CD4-positive, alpha-beta T cell (primary cell): ENCODE measurements at regions not wholly inside any gene's neighbourhood (a gene's known extent, or its start where the extent isn't known, plus 50 kb on each side); places are given as distances from the start of the nearest gene placed in this dataset.

Experiments
- ATAC-seq: fragments of 200-7000 bp; cut with Tn5 transposase; one replicate; pipeline ENCODE4 v1.10.0; 2022; ENCODE audit warnings: mild to moderate bottlenecking; ENCODE audit not compliant: poor library complexity
- CTCF ChIA-PET: fragments of 350-600 bp; sonication (Branson Sonifier 250); formaldehyde crosslinking; loops from one replicate; lab custom pipeline; 2021; ENCODE audit warnings: antibody characterized with exemption, inconsistent platforms; lab: Charles Lee
- POLR2A ChIA-PET: fragments of 350-600 bp; sonication (Branson Sonifier 250); formaldehyde crosslinking; loops from one replicate; lab custom pipeline; 2021; ENCODE audit warnings: antibody characterized with exemption, inconsistent platforms; lab: Charles Lee
- DNase-seq, 14 experiments: peaks; one replicate each; pipeline ENCODE4 v3.0.0-alpha.2; 2013 to 2020; ENCODE audit warnings: mixed read lengths in 2 of 14
- H3K27ac ChIP-seq, 2 donors: one replicate each; pipeline versions ENCODE4 v1.5.1 to v1.7.0; 2013; ENCODE audit warnings: low read length in 2 of 2, low read depth in 1 of 2, mild to moderate bottlenecking in 1 of 2
- H3K27me3 ChIP-seq, 2 experiments: 1 replicate in 1 of 2; 2 replicates in 1 of 2; pipeline versions ENCODE4 v1.6.1 to v1.7.0; 2013; ENCODE audit warnings: low read length in 2 of 2, control low read depth in 1 of 2, mild to moderate bottlenecking in 1 of 2, moderate library complexity in 1 of 2; ENCODE audit not compliant: insufficient read depth in 2 of 2, control insufficient read depth in 1 of 2
- H3K36me3 ChIP-seq: one replicate; pipeline ENCODE4 v1.6.1; 2013; ENCODE audit warnings: low read length, control low read depth; ENCODE audit not compliant: insufficient read depth
- H3K4me1 ChIP-seq: one replicate; pipeline ENCODE4 v1.6.1; 2013; ENCODE audit warnings: low read length, control low read depth; ENCODE audit not compliant: insufficient read depth
- H3K4me3 ChIP-seq: one replicate; pipeline ENCODE4 v1.5.1; 2013; ENCODE audit warnings: mild to moderate bottlenecking, low read length, moderate library complexity
- H3K9me3 ChIP-seq, 2 experiments: 1 replicate in 1 of 2; 2 replicates in 1 of 2; pipeline versions ENCODE4 v1.6.1 to v1.7.0; 2013; ENCODE audit warnings: low read length in 2 of 2, mild to moderate bottlenecking in 2 of 2, control low read depth in 1 of 2, moderate library complexity in 1 of 2; ENCODE audit not compliant: control insufficient read depth in 1 of 2, insufficient read depth in 1 of 2
- H3K27ac Mint-ChIP-seq: one replicate; pipeline ENCODE4 v1.8.0; 2020; ENCODE audit warnings: mixed read lengths
- H3K27me3 Mint-ChIP-seq: one replicate; pipeline ENCODE4 v1.8.0; 2021; ENCODE audit warnings: mixed read lengths
- H3K36me3 Mint-ChIP-seq: one replicate; pipeline ENCODE4 v1.8.0; 2021; ENCODE audit warnings: low read depth, mixed read lengths
- H3K4me1 Mint-ChIP-seq: one replicate; pipeline ENCODE4 v1.8.0; 2021; ENCODE audit warnings: low read depth, mixed read lengths
- H3K4me3 Mint-ChIP-seq: one replicate; pipeline ENCODE4 v1.8.0; 2020; ENCODE audit warnings: mild to moderate bottlenecking, mixed read lengths
- H3K9me3 Mint-ChIP-seq: one replicate; pipeline ENCODE4 v1.8.0; 2020; ENCODE audit warnings: mixed read lengths
- intact Hi-C, 2 experiments: fragments of 100-400 bp; cut with DNase I in 1 of 2; cut with micrococcal nuclease in 1 of 2; formaldehyde crosslinking; loops; one replicate each; pipeline versions ENCODE4 v1.15.1 to v1.9.0; 2023 to 2025; cut with DNase I, micrococcal nuclease
- TF ChIP-seq, protein P1 (sequence below): fragments of 200-600 bp; IDR thresholded peaks from one replicate; pipeline ENCODE4 v1.8.0; 2022; ENCODE audit warnings: antibody characterized with exemption, mild to moderate bottlenecking

DNA sequence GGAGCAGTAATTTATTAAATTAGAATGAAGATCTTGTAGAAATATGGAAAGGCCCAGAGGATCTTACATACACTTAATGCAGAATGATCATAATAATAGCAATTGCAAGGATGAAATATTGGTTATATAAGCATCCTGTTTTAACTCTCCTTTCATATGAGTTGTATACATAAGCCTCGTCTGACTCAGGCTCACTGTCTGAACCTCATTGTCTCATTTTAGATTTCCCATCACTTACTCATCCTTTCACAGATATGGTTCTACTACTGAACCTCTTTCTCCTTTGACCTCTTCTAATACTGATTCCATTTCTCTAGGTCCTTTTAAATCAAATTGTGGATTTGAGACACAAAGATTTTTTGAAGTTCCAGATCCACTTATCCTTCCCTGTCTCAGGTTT lies 277.3 kb upstream of the TRPC5 start:
- Histone ChIP-seq H3K4me1 (no peaks in the 10 kb centered on the region), H3K27me3 (no peaks in the 10 kb centered on the region), H3K4me3 (no peak overlapping the region), H3K27ac (no peak overlapping the region), H3K9me3 (no peaks in the 10 kb centered on the region), H3K36me3 (no peaks in the 10 kb centered on the region)
- no peak overlapping the region for H3K27ac Mint-ChIP-seq
- no peaks in the 10 kb centered on the region for H3K36me3 Mint-ChIP-seq
- no peaks in the 10 kb centered on the region for H3K9me3 Mint-ChIP-seq
- DNase-seq (no peak), ATAC-seq (no peak)
- H3K4me1 Mint-ChIP-seq = no peaks in the 10 kb centered on the region
- ChIA-PET POLR2A (no interaction called here), CTCF (no interaction called here)
- no peaks in the 10 kb centered on the region for H3K27me3 Mint-ChIP-seq
- intact Hi-C loops = no loop called here
- H3K4me3 Mint-ChIP-seq = no peak overlapping the region
- TF ChIP-seq, protein P1, sequence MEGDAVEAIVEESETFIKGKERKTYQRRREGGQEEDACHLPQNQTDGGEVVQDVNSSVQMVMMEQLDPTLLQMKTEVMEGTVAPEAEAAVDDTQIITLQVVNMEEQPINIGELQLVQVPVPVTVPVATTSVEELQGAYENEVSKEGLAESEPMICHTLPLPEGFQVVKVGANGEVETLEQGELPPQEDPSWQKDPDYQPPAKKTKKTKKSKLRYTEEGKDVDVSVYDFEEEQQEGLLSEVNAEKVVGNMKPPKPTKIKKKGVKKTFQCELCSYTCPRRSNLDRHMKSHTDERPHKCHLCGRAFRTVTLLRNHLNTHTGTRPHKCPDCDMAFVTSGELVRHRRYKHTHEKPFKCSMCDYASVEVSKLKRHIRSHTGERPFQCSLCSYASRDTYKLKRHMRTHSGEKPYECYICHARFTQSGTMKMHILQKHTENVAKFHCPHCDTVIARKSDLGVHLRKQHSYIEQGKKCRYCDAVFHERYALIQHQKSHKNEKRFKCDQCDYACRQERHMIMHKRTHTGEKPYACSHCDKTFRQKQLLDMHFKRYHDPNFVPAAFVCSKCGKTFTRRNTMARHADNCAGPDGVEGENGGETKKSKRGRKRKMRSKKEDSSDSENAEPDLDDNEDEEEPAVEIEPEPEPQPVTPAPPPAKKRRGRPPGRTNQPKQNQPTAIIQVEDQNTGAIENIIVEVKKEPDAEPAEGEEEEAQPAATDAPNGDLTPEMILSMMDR = no peak

DNA sequence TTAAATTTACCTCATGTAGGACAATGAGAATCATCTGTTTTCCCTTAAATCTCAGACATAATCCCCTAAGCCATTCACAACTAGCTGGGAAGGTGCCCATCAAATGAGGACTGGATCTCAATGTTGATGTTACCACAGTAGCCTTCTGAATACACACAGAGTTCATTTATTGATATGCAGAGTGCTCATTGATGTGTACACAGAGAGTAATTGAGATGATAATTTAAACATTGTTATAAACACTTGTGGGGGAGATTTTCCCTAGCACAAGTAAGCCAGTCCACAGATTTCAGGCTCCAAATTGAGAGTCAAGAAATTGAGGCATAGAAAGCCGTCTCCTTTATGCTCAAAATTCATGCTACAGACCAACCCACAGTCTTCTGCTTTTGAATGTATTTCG lies 273.4 kb upstream of the TRPC5 start:
- Mint-ChIP-seq H3K4me1 (no peaks in the 10 kb centered on the region), H3K4me3 (no peak overlapping the region), H3K27me3 (no peaks in the 10 kb centered on the region), H3K27ac (no peak overlapping the region), H3K36me3 (no peaks in the 10 kb centered on the region), H3K9me3 (no peaks in the 10 kb centered on the region)
- H3K27me3 ChIP-seq = no peaks in the 10 kb centered on the region
- intact Hi-C loops = no loop called here
- ChIA-PET CTCF (no interaction called here), POLR2A (no interaction called here)
- H3K36me3 ChIP-seq = no peaks in the 10 kb centered on the region
- H3K9me3 ChIP-seq = no peaks in the 10 kb centered on the region
- no peak overlapping the region for H3K27ac ChIP-seq
- TF ChIP-seq, protein P1 = no peak
- no peak overlapping the region for H3K4me3 ChIP-seq
- ATAC-seq = no peak
- no peak for DNase-seq
- no peaks in the 10 kb centered on the region for H3K4me1 ChIP-seq

DNA sequence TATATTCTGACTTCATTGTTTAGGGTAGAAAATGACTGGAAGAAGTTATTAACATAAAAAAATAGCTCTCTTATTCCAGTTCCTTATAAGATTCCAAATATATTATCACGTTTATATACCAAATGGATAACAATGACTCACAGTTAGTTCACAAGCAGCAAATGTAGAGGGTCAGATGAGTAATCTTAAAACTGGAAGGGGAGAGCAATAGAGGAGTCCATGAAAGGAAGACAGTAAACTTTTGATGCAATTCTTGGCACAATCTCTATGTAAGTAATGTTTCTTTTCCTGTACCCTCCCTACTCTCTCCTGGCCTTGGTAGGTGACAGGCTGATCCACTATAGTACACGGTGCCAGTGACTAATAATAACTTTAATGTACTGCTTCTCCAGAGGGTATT lies 259.0 kb upstream of the TRPC5 start:
- TF ChIP-seq, protein P1 = no peak
- intact Hi-C loops = no loop called here
- no peak overlapping the region for H3K27ac ChIP-seq
- H3K4me1 ChIP-seq = no peaks in the 10 kb centered on the region
- no peaks in the 10 kb centered on the region for H3K9me3 Mint-ChIP-seq
- no peak overlapping the region for H3K4me3 ChIP-seq
- no peaks in the 10 kb centered on the region for H3K36me3 ChIP-seq
- H3K27ac Mint-ChIP-seq = no peak overlapping the region
- no peak overlapping the region for H3K4me3 Mint-ChIP-seq
- CTCF ChIA-PET = no interaction called here
- POLR2A ChIA-PET = no interaction called here
- H3K27me3 Mint-ChIP-seq = no peaks in the 10 kb centered on the region
- H3K4me1 Mint-ChIP-seq = no peaks in the 10 kb centered on the region
- no peaks in the 10 kb centered on the region for H3K27me3 ChIP-seq
- no peak for DNase-seq
- H3K36me3 Mint-ChIP-seq = no peaks in the 10 kb centered on the region
- no peak for ATAC-seq
- H3K9me3 ChIP-seq = no peaks in the 10 kb centered on the region
